ENCODE measurements at regions not wholly inside any gene's neighbourhood (a gene's known extent, or its start where the extent isn't known, plus 50 kb on each side); places are given as distances from the start of the nearest gene placed in this dataset.
A peak's percentile ranks its signal among the peaks of the same experiment; 100 is the strongest.

DNA sequence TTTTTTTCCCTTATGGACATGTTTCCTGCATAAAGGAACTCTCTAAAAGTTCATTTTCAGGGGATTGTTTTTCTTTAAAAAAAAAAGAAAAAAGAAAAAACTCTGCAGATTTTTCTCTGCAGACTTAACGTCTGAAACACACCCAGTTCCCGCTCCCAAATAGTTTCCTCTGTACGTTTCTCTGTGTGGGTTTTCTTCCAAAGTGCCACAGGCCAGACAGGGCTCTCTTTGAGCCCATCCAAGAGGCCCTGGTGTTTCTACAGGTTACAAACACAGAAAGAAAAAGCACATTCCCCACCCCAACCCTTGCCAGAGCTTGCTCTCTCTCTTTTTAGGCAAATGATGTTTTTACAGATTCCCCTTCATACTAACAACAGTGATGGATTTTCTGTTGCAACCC, 258.6 kb downstream of the FNDC1 start:
- Histone ChIP-seq H3K4me1 (ENCODE audit: low read depth) (no peaks in the 10 kb centered on the region), H3K27me3 (no peaks in the 10 kb centered on the region), H3K27ac (no peak overlapping the region), H3K9me3 (ENCODE audit: low read depth) (no peaks in the 10 kb centered on the region), H3K4me3 (no peak overlapping the region), H3K36me3 (no peaks in the 10 kb centered on the region)
- TF ChIP-seq CTCF (IDR thresholded peaks at IDR 0.05; ENCODE audit: low read depth, low read length) = no peak
- no peak for DNase-seq (ENCODE audit: low read depth in 1 of 2, low spot score in 1 of 2)

GRCh38 chr6:159427335-159427734, 258.1 kb downstream of the FNDC1 start:
- Histone ChIP-seq H3K27me3 (no peaks in the 10 kb centered on the region), H3K4me1 (ENCODE audit: low read depth) (no peaks in the 10 kb centered on the region), H3K27ac (no peak overlapping the region), H3K4me3 (no peak overlapping the region), H3K36me3 (no peaks in the 10 kb centered on the region), H3K9me3 (ENCODE audit: low read depth) (no peaks in the 10 kb centered on the region)
- no peak for TF ChIP-seq CTCF (IDR thresholded peaks at IDR 0.05; ENCODE audit: low read depth, low read length)
- no peak for DNase-seq (ENCODE audit: low read depth in 1 of 2, low spot score in 1 of 2)

GRCh38 chr6:159425421-159425820, 256.2 kb downstream of the FNDC1 start:
- Histone ChIP-seq H3K9me3 (ENCODE audit: low read depth) (no peaks in the 10 kb centered on the region), H3K4me3 (no peak overlapping the region), H3K27ac (no peak overlapping the region), H3K27me3 (no peaks in the 10 kb centered on the region), H3K4me1 (ENCODE audit: low read depth) (no peaks in the 10 kb centered on the region), H3K36me3 (no peaks in the 10 kb centered on the region)
- no peak for DNase-seq (ENCODE audit: low read depth in 1 of 2, low spot score in 1 of 2)
- TF ChIP-seq CTCF (IDR thresholded peaks at IDR 0.05; ENCODE audit: low read depth, low read length) = no peak

DNA sequence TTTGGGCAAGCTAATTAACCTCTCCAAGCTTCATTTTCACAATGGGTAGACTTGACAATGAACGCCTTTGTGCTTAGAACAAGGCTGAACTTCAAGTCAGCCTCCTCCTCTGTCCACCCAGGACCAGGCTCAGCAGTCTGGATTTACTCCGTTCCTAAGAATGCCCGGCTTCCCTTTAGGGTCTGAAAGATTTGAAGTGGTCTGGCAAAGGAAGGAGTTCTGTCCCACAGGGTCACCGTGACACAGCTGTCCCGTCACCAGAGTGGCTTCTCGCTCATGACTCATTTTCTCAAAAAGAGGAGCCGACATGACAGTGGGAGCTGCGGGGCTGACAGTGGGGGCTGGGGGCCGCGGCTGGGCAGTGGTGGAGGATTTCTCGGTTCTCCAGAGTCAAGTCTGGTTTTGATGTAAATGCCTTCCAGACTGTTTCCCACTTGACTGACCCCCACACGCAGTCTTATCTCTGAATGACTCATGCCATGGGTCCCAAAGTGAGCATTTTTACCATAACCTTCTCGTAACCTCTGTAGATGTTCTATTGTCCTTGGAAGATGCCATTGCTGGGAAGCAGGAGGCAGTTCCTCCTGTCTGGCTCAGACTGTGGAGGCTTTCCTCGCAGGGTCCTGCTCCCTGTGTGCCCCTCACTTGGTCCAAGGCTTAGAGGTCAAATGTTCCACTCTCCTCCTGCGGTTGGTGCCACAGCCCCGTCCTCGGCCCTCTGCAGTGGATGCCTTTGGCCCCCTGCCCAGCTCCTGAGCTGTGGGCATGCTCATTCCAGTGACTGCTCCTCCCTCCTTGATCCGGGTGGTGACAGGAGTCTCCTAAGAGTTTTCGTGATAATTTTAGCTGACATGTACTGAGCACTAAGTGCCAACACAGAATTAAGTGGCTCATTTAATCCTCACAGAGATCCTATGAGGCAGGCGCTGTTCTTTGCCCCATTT, 253.1 kb downstream of the FNDC1 start:
- no peaks in the 10 kb centered on the region for H3K27me3 ChIP-seq
- H3K4me1 ChIP-seq (ENCODE audit: low read depth) = no peaks in the 10 kb centered on the region
- no peaks in the 10 kb centered on the region for H3K9me3 ChIP-seq (ENCODE audit: low read depth)
- H3K27ac ChIP-seq = no peak overlapping the region
- H3K36me3 ChIP-seq = no peaks in the 10 kb centered on the region
- DNase-seq (ENCODE audit: low read depth in 1 of 2, low spot score in 1 of 2) = peak in 1 of 2 donors; percentile 88
- no peak overlapping the region for H3K4me3 ChIP-seq
- TF ChIP-seq CTCF (IDR thresholded peaks at IDR 0.05; ENCODE audit: low read depth, low read length) = no peak

- Histone ChIP-seq H3K27me3 (no peaks in the 10 kb centered on the region), H3K9me3 (ENCODE audit: low read depth) (no peaks in the 10 kb centered on the region), H3K4me1 (ENCODE audit: low read depth) (no peaks in the 10 kb centered on the region), H3K4me3 (no peak overlapping the region), H3K27ac (no peak overlapping the region), H3K36me3 (no peaks in the 10 kb centered on the region)
- TF ChIP-seq CTCF (IDR thresholded peaks at IDR 0.05; ENCODE audit: low read depth, low read length) = no peak
- no peak for DNase-seq (ENCODE audit: low read depth in 1 of 2, low spot score in 1 of 2)
Observed at GRCh38 chr6:159421586-159421985, 252.4 kb downstream of the FNDC1 start.
